GM21447 (cell line): ENCODE measurements at regions not wholly inside any gene's neighbourhood (a gene's known extent, or its start where the extent isn't known, plus 50 kb on each side); places are given as distances from the start of the nearest gene placed in this dataset.

Experiments
- ATAC-seq: cut with Tn5 transposase; IDR thresholded peaks from one replicate; pipeline ENCODE4 v1.9.1; 2021; ENCODE audit not compliant: unreplicated experiment

- ATAC-seq: no peak
Measured at GRCh38 chr5:88488561-88488960, 219.9 kb upstream of the TMEM161B start.

- no peak for ATAC-seq
Measured at GRCh38 chr5:88488130-88488529, 219.5 kb upstream of the TMEM161B start.

- no peak for ATAC-seq
Measured at GRCh38 chr5:88487066-88487465, 218.4 kb upstream of the TMEM161B start.

GRCh38 chr5:88486431-88486830, 217.8 kb upstream of the TMEM161B start:
- ATAC-seq: no peak

GRCh38 chr5:88485531-88485930, 216.9 kb upstream of the TMEM161B start:
- ATAC-seq: no peak

- ATAC-seq: no peak
Measured at GRCh38 chr5:88483964-88484672, 215.5 kb upstream of the TMEM161B start.

GRCh38 chr5:88480801-88481499, 212.3 kb upstream of the TMEM161B start:
- no peak for ATAC-seq

GRCh38 chr5:88480245-88480644, 211.6 kb upstream of the TMEM161B start:
- ATAC-seq: no peak

GRCh38 chr5:88474574-88474973, 205.9 kb upstream of the TMEM161B start:
- ATAC-seq: no peak

- ATAC-seq: no peak
Measured at GRCh38 chr5:88470745-88471144, 202.1 kb upstream of the TMEM161B start.

- no peak for ATAC-seq
Measured at GRCh38 chr5:88459971-88460370, 191.3 kb upstream of the TMEM161B start.

- no peak for ATAC-seq
Measured at GRCh38 chr5:88452820-88453219, 184.2 kb upstream of the TMEM161B start.

- ATAC-seq: no peak
Measured at GRCh38 chr5:88450239-88450638, 181.6 kb upstream of the TMEM161B start.

GRCh38 chr5:88438006-88438405, 169.4 kb upstream of the TMEM161B start:
- no peak for ATAC-seq

- no peak for ATAC-seq
Measured at GRCh38 chr5:88436290-88436689, 167.6 kb upstream of the TMEM161B start.

GRCh38 chr5:88428633-88429032, 160.0 kb upstream of the TMEM161B start:
- no peak for ATAC-seq

- no peak for ATAC-seq
Measured at GRCh38 chr5:88426441-88426840, 157.8 kb upstream of the TMEM161B start.

- no peak for ATAC-seq
Measured at GRCh38 chr5:88425124-88425523, 156.5 kb upstream of the TMEM161B start.

- ATAC-seq: no peak
Measured at GRCh38 chr5:88419931-88420330, 151.3 kb upstream of the TMEM161B start.

GRCh38 chr5:88407341-88407740, 138.7 kb upstream of the TMEM161B start:
- no peak for ATAC-seq

- ATAC-seq: no peak
Measured at GRCh38 chr5:88405783-88406182, 137.1 kb upstream of the TMEM161B start.

GRCh38 chr5:88404405-88404804, 135.8 kb upstream of the TMEM161B start:
- ATAC-seq: no peak

- no peak for ATAC-seq
Measured at GRCh38 chr5:88401686-88402085, 133.0 kb upstream of the TMEM161B start.
